SK-N-MC (cell line): ENCODE measurements at regions not wholly inside any gene's neighbourhood (a gene's known extent, or its start where the extent isn't known, plus 50 kb on each side); places are given as distances from the start of the nearest gene placed in this dataset.

Experiments used
- EZH2 ChIP-seq: fragments of 200-600 bp; sonication (generic); IDR thresholded peaks from one replicate; pipeline ENCODE4 v1.6.1; 2017; ENCODE audit warnings: antibody characterized with exemption
- POLR2AphosphoS5 ChIP-seq: IDR thresholded peaks from 2 replicates; pipeline ENCODE4 v1.6.1; 2012; ENCODE audit warnings: mild to moderate bottlenecking, low read depth, low read length, borderline replicate concordance

- no peak for TF ChIP-seq EZH2
- no peak for TF ChIP-seq POLR2AphosphoS5
Measured at GRCh38 chr1:221923929-221924598, 182.2 kb upstream of the DUSP10 start.
